HL-60 (cell line): ENCODE measurements at regions not wholly inside any gene's neighbourhood (a gene's known extent, or its start where the extent isn't known, plus 50 kb on each side); places are given as distances from the start of the nearest gene placed in this dataset.
"Not testable (repeated sequence)": the region's sequence is repeated elsewhere in the genome, so short reads cannot be mapped to it uniquely, and the experiment has no call there.

Experiments
- DNase-seq, 2 experiments: peaks; one replicate each; pipeline ENCODE4 v3.0.0-alpha.2; 2010 to 2020; ENCODE audit warnings: low read depth in 1 of 2, low spot score in 1 of 2
- H3K27ac ChIP-seq: fragments of 250-450 bp; sonication (Bioruptor Pico); replicated peaks from 2 replicates; pipeline ENCODE4 v1.5.1; 2020; ENCODE audit warnings: mild to moderate bottlenecking, moderate library complexity
- H3K27me3 ChIP-seq: fragments of 250-450 bp; sonication (Bioruptor Pico); 2 replicates; pipeline ENCODE4 v1.5.1; 2021; ENCODE audit warnings: mild to moderate bottlenecking, moderate library complexity; ENCODE audit not compliant: insufficient read depth, poor library complexity, severe bottlenecking
- H3K4me3 ChIP-seq: replicated peaks from 2 replicates; pipeline ENCODE4 v1.5.1; 2011; ENCODE audit warnings: mild to moderate bottlenecking, control low read depth, low read length; ENCODE audit not compliant: insufficient read depth
- CTCF ChIP-seq: IDR thresholded peaks from one replicate; pipeline ENCODE4 v1.5.1; 2011; ENCODE audit warnings: low read length, control low read depth, inconsistent platforms; ENCODE audit not compliant: insufficient read depth
- GABPA ChIP-seq: IDR thresholded peaks from 2 replicates; pipeline ENCODE4 v1.6.1; 2012; ENCODE audit warnings: low read depth
- POLR2AphosphoS5 ChIP-seq: IDR thresholded peaks from 2 replicates; pipeline ENCODE4 v1.6.1; 2012; ENCODE audit warnings: low read depth
- REST ChIP-seq: IDR thresholded peaks from 2 replicates; pipeline ENCODE4 v1.6.1; 2012; ENCODE audit warnings: low read depth; ENCODE audit not compliant: insufficient replicate concordance
- SPI1 ChIP-seq: IDR thresholded peaks from 2 replicates; pipeline ENCODE4 v1.6.1; 2012; ENCODE audit warnings: low read depth, mild to moderate bottlenecking, borderline replicate concordance

GRCh38 chr21:14613486-14614224, 67.5 kb upstream of the SAMSN1 start:
- H3K27ac ChIP-seq = no peak overlapping the region
- no peak for TF ChIP-seq POLR2AphosphoS5
- no peak for TF ChIP-seq CTCF
- TF ChIP-seq GABPA = no peak
- TF ChIP-seq SPI1 = no peak
- TF ChIP-seq REST = no peak
- no peak overlapping the region for H3K4me3 ChIP-seq
- no peak for DNase-seq
- no peaks in the 10 kb centered on the region for H3K27me3 ChIP-seq

- not testable (repeated sequence) for H3K27ac ChIP-seq, H3K27me3 ChIP-seq, H3K4me3 ChIP-seq, DNase-seq
Measured at GRCh38 chr21:14610119-14610518, 64.0 kb upstream of the SAMSN1 start.

DNA sequence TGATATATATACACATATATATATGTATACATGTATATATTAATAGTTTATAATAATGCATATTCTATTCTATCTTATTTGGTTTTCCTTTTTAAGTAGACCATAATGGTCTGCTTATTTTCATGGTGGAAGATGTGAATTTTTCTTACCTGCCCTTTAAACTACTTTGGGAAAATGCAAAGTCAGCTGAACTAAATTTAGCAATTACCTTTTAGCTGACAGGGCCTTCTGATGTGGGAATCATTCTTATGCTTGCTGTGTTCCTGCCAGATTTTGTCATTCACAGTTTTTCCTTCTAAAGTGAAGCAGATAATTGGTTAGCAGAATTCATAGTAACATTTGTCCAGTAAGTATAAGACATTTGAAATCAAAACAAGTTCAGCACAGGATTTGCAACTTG, 63.2 kb upstream of the SAMSN1 start:
- TF ChIP-seq POLR2AphosphoS5 = no peak
- TF ChIP-seq GABPA = no peak
- TF ChIP-seq REST = no peak
- H3K27ac ChIP-seq = no peak overlapping the region
- no peak for DNase-seq
- no peak overlapping the region for H3K4me3 ChIP-seq
- no peaks in the 10 kb centered on the region for H3K27me3 ChIP-seq

- TF ChIP-seq CTCF = no peak
- TF ChIP-seq GABPA = no peak
- no peak for TF ChIP-seq REST
- no peak for TF ChIP-seq POLR2AphosphoS5
- TF ChIP-seq SPI1 = no peak
- H3K27me3 ChIP-seq = no peaks in the 10 kb centered on the region
Measured at GRCh38 chr21:14607262-14607661, 61.1 kb upstream of the SAMSN1 start.

More at GRCh38 chr21:14607262-14607661, 61.1 kb upstream of the SAMSN1 start:
- H3K4me3 ChIP-seq = no peak overlapping the region
- DNase-seq = no peak
- no peak overlapping the region for H3K27ac ChIP-seq
